Uterus (tissue), 2 donors: ENCODE measurements at regions not wholly inside any gene's neighbourhood (a gene's known extent, or its start where the extent isn't known, plus 50 kb on each side); places are given as distances from the start of the nearest gene placed in this dataset.

Experiments
- POLR2A ChIP-seq, 2 donors: fragments of 450-650 bp; IDR thresholded peaks; one replicate each; pipeline ENCODE4 v1.6.1; 2016; ENCODE audit warnings: antibody characterized with exemption in 2 of 2, mild to moderate bottlenecking in 1 of 2, moderate library complexity in 1 of 2
- TF ChIP-seq, protein P1 (sequence below), 4 experiments: fragments of 200-600 bp in 2 of 4; fragments of 450-650 bp in 2 of 4; sonication (generic) in 2 of 4; IDR thresholded peaks; one replicate each; pipeline ENCODE4 v1.5.1; 2016 to 2019; ENCODE audit warnings: antibody characterized with exemption in 4 of 4, mild to moderate bottlenecking in 2 of 4, moderate library complexity in 1 of 4

DNA sequence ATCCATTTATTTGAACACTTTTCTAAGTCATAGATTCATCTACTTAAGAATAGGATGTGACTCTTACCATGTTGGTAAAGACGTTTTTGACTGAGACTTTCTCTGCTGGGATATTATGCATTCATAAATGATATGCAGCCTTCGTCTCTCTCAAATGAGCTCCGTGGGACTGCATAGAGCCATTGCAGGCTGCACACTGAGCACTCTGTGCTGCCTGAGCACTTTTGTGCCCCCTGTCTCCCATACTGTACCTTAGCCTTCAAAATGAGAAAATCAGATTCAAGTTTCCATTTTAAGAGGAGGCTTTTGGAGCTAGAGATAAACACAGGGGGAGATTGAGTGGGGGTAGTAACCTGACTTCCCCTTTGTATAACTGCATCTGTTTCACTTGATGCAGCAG is 433.6 kb downstream of the ZIC3 start:
- no peak for TF ChIP-seq POLR2A (IDR thresholded peaks at IDR 0.05)
- TF ChIP-seq, protein P1, sequence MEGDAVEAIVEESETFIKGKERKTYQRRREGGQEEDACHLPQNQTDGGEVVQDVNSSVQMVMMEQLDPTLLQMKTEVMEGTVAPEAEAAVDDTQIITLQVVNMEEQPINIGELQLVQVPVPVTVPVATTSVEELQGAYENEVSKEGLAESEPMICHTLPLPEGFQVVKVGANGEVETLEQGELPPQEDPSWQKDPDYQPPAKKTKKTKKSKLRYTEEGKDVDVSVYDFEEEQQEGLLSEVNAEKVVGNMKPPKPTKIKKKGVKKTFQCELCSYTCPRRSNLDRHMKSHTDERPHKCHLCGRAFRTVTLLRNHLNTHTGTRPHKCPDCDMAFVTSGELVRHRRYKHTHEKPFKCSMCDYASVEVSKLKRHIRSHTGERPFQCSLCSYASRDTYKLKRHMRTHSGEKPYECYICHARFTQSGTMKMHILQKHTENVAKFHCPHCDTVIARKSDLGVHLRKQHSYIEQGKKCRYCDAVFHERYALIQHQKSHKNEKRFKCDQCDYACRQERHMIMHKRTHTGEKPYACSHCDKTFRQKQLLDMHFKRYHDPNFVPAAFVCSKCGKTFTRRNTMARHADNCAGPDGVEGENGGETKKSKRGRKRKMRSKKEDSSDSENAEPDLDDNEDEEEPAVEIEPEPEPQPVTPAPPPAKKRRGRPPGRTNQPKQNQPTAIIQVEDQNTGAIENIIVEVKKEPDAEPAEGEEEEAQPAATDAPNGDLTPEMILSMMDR (IDR thresholded peaks at IDR 0.05), result no peak
